DND-41 (cell line): ENCODE measurements at regions not wholly inside any gene's neighbourhood (a gene's known extent, or its start where the extent isn't known, plus 50 kb on each side); places are given as distances from the start of the nearest gene placed in this dataset.

Source experiments
- CTCF ChIP-seq: IDR thresholded peaks from 2 replicates; pipeline ENCODE4 v1.5.1; 2012; ENCODE audit warnings: borderline replicate concordance, low read length, moderate library complexity, mild to moderate bottlenecking; ENCODE audit not compliant: poor library complexity, severe bottlenecking; ENCODE audit errors: extremely low read depth
- EZH2 ChIP-seq: IDR thresholded peaks from 3 replicates; pipeline ENCODE4 v1.6.1; 2012; ENCODE audit warnings: borderline replicate concordance, low read depth, mild to moderate bottlenecking, moderate library complexity, low read length, inconsistent platforms; ENCODE audit not compliant: severe bottlenecking

- TF ChIP-seq CTCF (no peak), EZH2 (no peak)
These were observed 64.6 kb downstream of the KLF6 start for GRCh38 chr10:3720228-3721019.
